HepG2 (cell line): ENCODE measurements at regions not wholly inside any gene's neighbourhood (a gene's known extent, or its start where the extent isn't known, plus 50 kb on each side); places are given as distances from the start of the nearest gene placed in this dataset.

ENCODE experiments used
- ATAC-seq: fragments of 200-7000 bp; cut with Tn5 transposase; 3 replicates; pipeline ENCODE4 v1.9.1; 2020; ENCODE audit warnings: mild to moderate bottlenecking, moderate library complexity
- BruUV-seq: library from RNA; stranded (reverse); fragments of 400-500 nt; replicated peaks from 2 replicates; lab custom pipeline; 2021; lab: Mats Ljungman, UMichigan
- CTCF ChIA-PET: fragments of 300-600 bp; formaldehyde crosslinking; extraction: SDS; loops from one replicate; lab custom pipeline; 2021; ENCODE audit warnings: low total read pairs, inconsistent platforms, low intra/inter-chr PET ratio; lab: Yijun Ruan, JAX
- POLR2A ChIA-PET: fragments of 350-600 bp; sonication (Branson Sonifier 250); formaldehyde crosslinking; loops from one replicate; lab custom pipeline; 2020; ENCODE audit warnings: antibody characterized with exemption, inconsistent platforms; lab: Yijun Ruan, JAX
- DNase-seq: peaks from one replicate; pipeline ENCODE4 v3.0.0-alpha.2; 2015; ENCODE audit warnings: low spot score
- FAIRE-seq: peaks from 3 replicates; lab custom pipeline; 2011; peaks lifted over from hg19 to GRCh38; lab: Jason Lieb, UNC
- H2AFZ ChIP-seq: one replicate; pipeline ENCODE4 v1.6.1; 2011; ENCODE audit warnings: low read length, inconsistent platforms
- H3K27ac ChIP-seq: fragments of 300-600 bp; 3 replicates; pipeline ENCODE4 v1.8.0; 2011; ENCODE audit warnings: mixed run types, mild to moderate bottlenecking, mixed read lengths, low read length, inconsistent platforms; ENCODE audit not compliant: insufficient read depth; ENCODE audit errors: extremely low read length
- H3K27me3 ChIP-seq, 2 experiments: fragments of 200-600 bp in 1 of 2; 2 replicates in 1 of 2; 3 replicates in 1 of 2; pipeline versions ENCODE4 v1.6.0 to v1.8.0; 2011; ENCODE audit warnings: low read length in 2 of 2, mild to moderate bottlenecking in 2 of 2, moderate library complexity in 2 of 2, inconsistent platforms in 1 of 2; ENCODE audit not compliant: insufficient read depth in 2 of 2, control insufficient read depth in 1 of 2
- H3K36me3 ChIP-seq, 2 experiments: fragments of 200-600 bp in 1 of 2; replicated peaks in 1 of 2; 2 replicates in 1 of 2; 3 replicates in 1 of 2; pipeline versions ENCODE4 v1.5.1 to v1.8.0; 2011; ENCODE audit warnings: low read length in 2 of 2, inconsistent platforms in 1 of 2; ENCODE audit not compliant: insufficient read depth in 2 of 2, control insufficient read depth in 1 of 2
- H3K4me1 ChIP-seq: 2 replicates; pipeline ENCODE4 v1.5.1; 2012; ENCODE audit warnings: low read length, inconsistent platforms; ENCODE audit not compliant: insufficient read depth
- H3K4me2 ChIP-seq: 2 replicates; pipeline ENCODE4 v1.6.0; 2011; ENCODE audit warnings: low read depth, low read length, inconsistent platforms
- H3K4me3 ChIP-seq, 3 experiments: fragments of 200-600 bp in 1 of 3; sonication (generic), shearing (Covaris generic) in 1 of 3; replicated peaks in 1 of 3; 2 replicates each; pipeline ENCODE4 v1.5.1; 2011 to 2016; ENCODE audit warnings: low read length in 3 of 3, inconsistent platforms in 2 of 3, low read depth in 2 of 3, mild to moderate bottlenecking in 2 of 3, control low read depth in 1 of 3, mixed read lengths in 1 of 3; ENCODE audit not compliant: insufficient read depth in 1 of 3
- H3K79me2 ChIP-seq: one replicate; pipeline ENCODE4 v1.6.1; 2011; ENCODE audit warnings: low read length, inconsistent platforms; ENCODE audit not compliant: insufficient read depth
- H3K9ac ChIP-seq: 2 replicates; pipeline ENCODE4 v1.6.0; 2011; ENCODE audit warnings: mild to moderate bottlenecking, low read depth, low read length, inconsistent platforms; ENCODE audit not compliant: insufficient read depth
- H3K9me3 ChIP-seq: 2 replicates; pipeline ENCODE4 v1.5.1; 2012; ENCODE audit warnings: mild to moderate bottlenecking, low read length
- H4K20me1 ChIP-seq: 2 replicates; pipeline ENCODE4 v1.6.0; 2011; ENCODE audit warnings: inconsistent platforms, mild to moderate bottlenecking, low read length, moderate library complexity; ENCODE audit not compliant: insufficient read depth
- CEBPG ChIP-seq: IDR thresholded peaks from 2 replicates; pipeline ENCODE4 v1.6.1; 2016
- FOXK1 ChIP-seq: sonication (generic); formaldehyde crosslinking; IDR thresholded peaks from 2 replicates; pipeline ENCODE4 v1.4.0; 2020; ENCODE audit warnings: low read depth, missing genetic modification reagents, borderline replicate concordance
- GATA4 ChIP-seq: sonication (generic); IDR thresholded peaks from 2 replicates; pipeline ENCODE4 v1.6.1; 2016; ENCODE audit warnings: antibody characterized with exemption, low read depth, borderline replicate concordance
- TBX3 ChIP-seq: fragments of 450-650 bp; IDR thresholded peaks from 2 replicates; pipeline ENCODE4 v1.6.1; 2017; ENCODE audit warnings: antibody characterized with exemption, mild to moderate bottlenecking, inconsistent platforms, borderline replicate concordance
- ZNF142 ChIP-seq: sonication (generic); formaldehyde crosslinking; IDR thresholded peaks from 2 replicates; pipeline ENCODE4 v1.4.0; 2020; ENCODE audit warnings: missing genetic modification reagents
- ZNF615 ChIP-seq: sonication (generic); formaldehyde crosslinking; IDR thresholded peaks from 2 replicates; pipeline ENCODE4 v1.5.0; 2020; ENCODE audit warnings: mild to moderate bottlenecking, missing genetic modification reagents, borderline replicate concordance
- WGBS: methylation state at CpG from one replicate; pipeline ENCODE4 v1.1.6; 2017; ENCODE audit warnings: low lambda C conversion rate; 5-methylcytosine and 5-hydroxymethylcytosine counted together
- in situ Hi-C: cut with HindIII; loops from 2 replicates; pipeline ENCODE4 v1.10.0; 2017; ENCODE audit warnings: low pct_unique_long_range_greater_than_20kb; ENCODE audit not compliant: extremely low pct_ligation_motif_present
- intact Hi-C: fragments of 100-400 bp; cut with micrococcal nuclease; formaldehyde crosslinking; loops from one replicate; pipeline ENCODE4 v1.10.0; 2022; ENCODE audit not compliant: unreplicated experiment
- TF ChIP-seq, protein P1 (sequence below): sonication (generic); formaldehyde crosslinking; IDR thresholded peaks from 2 replicates; pipeline ENCODE4 v1.5.1; 2020; ENCODE audit warnings: missing genetic modification reagents, mild to moderate bottlenecking, borderline replicate concordance

DNA sequence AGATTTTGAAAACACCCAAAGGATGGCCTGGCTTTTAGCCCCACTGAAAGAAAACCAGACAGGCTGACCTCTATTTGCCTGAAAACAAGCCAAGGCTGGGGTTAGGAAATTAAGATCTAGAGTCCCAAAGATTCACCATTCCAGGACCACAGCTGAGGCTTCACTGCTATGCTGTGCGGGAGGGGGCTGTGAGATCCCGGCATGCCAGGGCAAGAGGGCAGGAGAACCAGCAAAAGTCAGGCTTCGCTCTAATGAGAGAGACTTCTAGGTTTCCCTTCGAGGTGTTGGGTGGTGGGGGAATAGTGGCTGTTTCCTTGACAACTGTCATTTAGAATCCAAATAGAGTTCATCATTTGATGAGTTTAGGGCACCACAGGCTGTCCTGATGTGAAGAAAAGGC, 152.9 kb upstream of the NFIB start:
- Histone ChIP-seq H3K9ac (no peak overlapping the region), H2AFZ (no peak overlapping the region), H3K27me3 (peaks cover 0 to 10% of the 10 kb centered on the region in 2 experiments; a peak in 2 of 5 replicates), H3K27ac (no peak overlapping the region), H3K4me2 (no peak overlapping the region), H3K79me2 (no peaks in the 10 kb centered on the region), H3K9me3 (no peaks in the 10 kb centered on the region), H4K20me1 (no peaks in the 10 kb centered on the region), H3K4me3 (no peak overlapping the region), H3K4me1 (peaks cover 11% of the 10 kb centered on the region), H3K36me3 (no peaks in the 10 kb centered on the region)
- DNase-seq (no peak), FAIRE-seq (no peak), ATAC-seq (no peak)
- ChIA-PET CTCF (no interaction called here), POLR2A (no interaction called here)
- TF ChIP-seq, protein P1, sequence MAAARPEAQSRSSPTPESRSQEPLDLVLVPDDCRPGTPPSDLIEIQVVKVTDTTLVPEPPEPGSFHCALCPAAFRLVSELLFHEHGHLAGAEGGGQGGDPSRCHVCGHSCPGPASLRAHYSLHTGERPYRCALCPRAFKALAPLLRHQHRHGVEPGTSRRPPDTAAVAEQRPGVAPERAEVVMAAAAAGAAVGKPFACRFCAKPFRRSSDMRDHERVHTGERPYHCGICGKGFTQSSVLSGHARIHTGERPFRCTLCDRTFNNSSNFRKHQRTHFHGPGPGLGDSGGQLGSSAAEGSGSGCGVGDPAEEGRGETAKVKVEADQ (CRISPR knock-in tag), result no peak
- TF ChIP-seq GATA4 (no peak), FOXK1 (CRISPR knock-in tag) (no peak), CEBPG (CRISPR knock-in tag) (no peak), ZNF142 (CRISPR knock-in tag) (no peak), ZNF615 (no peak), TBX3 (no peak)
- 56% methylated on average over 4 of the region's 4 CpGs for WGBS
- intact Hi-C loops, result loop anchor here (10.0 kb wide), 1 partner anchor 98 kb away; no protein-coding TSS in a partner anchor
- BruUV-seq, result no TSS peak
- in situ Hi-C loops, result loop anchor here (10.0 kb wide), 2 partner anchors 188 to 298 kb away; no protein-coding TSS in a partner anchor
